Epidermal melanocyte (primary cell): ENCODE measurements at regions not wholly inside any gene's neighbourhood (a gene's known extent, or its start where the extent isn't known, plus 50 kb on each side); places are given as distances from the start of the nearest gene placed in this dataset.

Source experiments
- DNase-seq: peaks from one replicate; pipeline ENCODE4 v3.0.0; 2011; ENCODE audit warnings: low spot score; ENCODE audit not compliant: insufficient read length

DNA sequence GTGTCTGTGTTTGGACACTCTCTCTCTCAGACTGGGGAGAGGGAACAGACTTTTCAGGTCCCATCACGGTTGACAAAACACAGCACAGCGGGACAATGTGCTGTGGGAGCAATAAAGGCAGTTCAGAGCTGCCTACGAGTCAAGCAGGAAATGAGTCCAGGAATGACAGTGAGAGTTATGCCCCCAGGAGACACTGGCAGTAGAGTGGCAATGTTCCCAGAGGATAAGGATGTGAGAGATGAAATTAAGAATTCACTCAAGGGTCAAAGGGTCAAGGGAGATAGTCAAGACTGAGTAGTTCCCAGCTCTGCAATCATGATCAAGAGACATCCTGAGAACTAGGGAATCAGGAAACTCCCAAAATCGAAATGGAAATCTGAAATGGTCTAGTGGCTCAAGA lies 156.1 kb downstream of the LURAP1L start:
- no peak for DNase-seq

DNA sequence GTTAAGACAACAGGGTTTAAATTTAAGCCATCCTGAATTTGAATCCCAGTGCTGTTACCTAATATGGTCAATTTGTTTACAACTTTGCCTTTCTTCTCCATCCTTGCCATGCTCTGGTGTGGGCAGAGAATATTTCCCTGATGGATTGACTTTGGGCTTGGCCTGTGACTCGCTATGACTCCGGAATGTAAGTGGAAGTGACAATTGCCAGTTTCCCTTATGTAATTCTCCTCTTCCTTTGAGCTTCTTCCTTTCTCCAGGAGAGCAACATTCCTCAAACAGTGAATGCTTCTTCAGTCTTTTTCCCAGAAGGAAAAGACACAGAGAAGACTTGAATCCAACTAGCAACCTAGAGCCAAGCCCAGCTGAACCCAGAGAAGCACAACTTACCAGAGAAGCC lies 159.1 kb downstream of the LURAP1L start:
- no peak for DNase-seq

DNA sequence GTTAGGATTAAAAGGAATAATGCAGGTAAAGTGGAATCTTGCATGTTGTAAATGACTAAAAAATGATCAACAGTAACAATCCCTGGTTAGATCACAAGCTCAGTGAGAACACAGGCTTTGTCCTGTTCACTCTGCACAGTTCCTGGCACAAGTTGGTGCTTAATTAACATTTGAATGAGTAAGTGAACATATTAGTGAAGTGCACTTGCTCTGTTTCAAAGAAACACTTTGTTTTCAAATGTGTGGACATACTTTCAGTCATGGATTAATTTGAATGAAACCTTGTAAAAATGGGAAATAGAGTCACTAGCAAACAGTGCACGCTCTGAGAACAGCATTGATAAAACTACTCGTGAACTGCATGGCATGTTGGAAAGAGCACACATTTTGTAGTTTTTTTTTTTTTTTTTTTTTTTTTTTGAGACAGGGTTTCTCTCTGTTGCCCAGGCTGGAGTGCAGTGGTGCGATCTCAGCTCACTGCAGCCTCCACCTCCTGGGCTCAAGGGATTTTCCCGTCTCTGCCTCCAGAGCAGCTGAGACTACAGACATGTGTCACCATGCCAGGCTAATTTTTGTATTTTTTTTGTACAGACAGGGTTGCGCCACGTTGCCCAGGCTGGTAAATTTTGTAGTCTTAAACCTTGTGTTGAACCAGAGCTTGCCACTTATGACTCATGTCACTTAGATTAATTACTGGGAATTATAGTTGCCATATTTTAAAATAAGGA lies 159.9 kb downstream of the LURAP1L start:
- DNase-seq = no peak

DNA sequence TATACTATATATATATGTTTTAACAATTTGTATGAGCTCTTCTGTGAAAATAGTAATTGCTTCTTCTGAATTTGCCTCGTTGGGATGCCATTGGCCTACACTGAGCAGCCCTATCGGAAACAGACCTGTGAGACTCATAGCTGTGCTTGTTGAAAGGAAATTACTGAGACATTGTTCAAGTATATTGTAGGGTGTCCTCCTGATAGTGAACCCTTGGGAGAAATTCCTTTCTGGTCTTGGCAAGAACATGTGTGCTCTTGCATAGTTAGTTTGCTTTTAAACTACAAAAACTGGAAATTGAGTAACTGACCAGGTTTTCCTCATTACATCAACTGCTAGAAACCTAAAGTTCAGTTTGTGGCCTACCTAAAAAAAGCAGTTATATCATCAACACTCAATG lies 160.9 kb downstream of the LURAP1L start:
- DNase-seq = no peak

DNA sequence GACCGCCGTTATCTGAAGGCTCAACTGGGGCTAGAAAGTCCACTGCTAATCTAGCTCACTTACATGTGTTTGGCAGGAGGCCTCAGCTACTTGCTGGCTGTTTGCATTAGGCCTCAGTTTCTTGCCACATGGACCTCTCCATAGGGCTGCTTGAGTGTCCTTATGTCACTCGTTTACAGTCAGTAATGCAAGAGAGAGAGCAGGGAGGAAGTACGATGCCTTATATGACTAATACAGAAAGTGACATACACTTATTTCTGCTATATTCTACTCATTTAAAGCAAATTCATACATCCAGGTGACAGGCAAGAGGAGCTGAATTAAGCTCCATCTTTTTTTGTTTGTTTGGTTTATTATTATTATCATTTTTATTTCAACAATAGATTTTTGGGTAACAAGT lies 179.6 kb downstream of the LURAP1L start:
- DNase-seq = no peak

DNA sequence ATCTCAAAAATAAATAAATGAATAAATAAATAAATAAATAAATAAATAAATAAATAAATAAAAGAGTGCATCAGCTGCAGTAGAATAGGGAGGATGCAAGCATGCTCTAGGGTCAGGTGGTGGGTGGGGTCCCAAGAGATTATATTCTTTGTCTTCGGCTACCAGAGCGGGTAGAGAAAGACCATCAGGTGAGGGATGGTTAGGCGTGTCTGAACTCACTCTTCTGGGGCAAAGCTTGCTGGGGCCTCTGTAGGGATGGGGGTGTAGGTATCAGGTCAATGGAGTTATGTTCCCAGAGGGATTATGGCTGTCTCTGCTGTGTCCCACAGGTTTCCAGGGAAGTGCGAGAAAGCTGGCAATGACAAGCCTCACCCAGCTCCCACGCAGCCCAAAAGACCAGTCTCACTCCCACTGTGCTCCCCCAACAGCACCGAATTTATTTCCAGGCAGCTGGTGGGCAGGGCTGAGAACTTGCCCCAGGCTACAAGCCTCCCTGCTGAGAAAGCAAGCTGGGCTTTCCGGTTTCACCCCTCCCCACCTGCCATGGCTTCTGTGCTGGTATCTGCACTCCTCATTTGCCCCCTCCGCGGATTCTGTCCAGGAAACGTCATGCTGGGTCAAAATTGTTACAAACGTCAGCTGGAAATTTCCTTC lies 180.8 kb downstream of the LURAP1L start:
- no peak for DNase-seq

DNA sequence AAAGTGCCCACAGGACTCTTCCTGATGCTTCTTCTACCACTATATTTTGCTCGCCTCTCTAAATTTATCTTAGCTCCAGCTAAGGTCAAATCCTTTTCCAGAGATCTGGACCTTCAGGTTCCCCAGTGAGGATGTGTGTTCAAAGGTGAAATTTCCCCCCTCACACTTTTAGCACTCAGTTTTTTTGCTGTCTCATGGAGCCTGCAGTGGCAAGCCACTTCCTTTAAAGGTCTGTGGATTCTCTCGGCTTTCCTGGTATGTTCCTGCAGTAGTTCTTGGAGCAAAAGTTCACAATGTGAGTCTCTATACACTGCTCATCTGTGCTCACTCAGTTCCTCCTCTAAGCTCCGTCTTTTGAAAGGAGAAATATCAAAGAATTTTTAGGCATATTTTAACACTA lies 181.4 kb downstream of the LURAP1L start:
- no peak for DNase-seq

DNA sequence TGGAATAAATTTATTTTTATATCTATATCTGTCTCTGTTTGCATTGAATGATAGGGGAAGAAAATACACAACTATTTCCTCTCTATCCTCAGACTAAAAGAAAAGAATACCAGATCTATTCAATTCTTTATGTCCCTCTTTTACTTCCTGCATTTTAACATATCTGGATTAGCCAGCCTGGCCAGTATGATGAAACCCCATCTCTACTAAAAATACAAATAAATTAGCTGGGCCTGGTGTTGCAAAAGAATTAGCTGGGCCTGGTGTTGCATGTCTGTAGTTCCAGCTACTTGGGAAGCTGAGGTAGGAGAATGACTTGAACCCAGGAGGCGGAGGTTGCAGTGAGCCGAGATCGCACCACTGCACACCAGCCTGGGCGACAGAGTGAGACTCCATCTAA lies 182.0 kb downstream of the LURAP1L start:
- DNase-seq = no peak

DNA sequence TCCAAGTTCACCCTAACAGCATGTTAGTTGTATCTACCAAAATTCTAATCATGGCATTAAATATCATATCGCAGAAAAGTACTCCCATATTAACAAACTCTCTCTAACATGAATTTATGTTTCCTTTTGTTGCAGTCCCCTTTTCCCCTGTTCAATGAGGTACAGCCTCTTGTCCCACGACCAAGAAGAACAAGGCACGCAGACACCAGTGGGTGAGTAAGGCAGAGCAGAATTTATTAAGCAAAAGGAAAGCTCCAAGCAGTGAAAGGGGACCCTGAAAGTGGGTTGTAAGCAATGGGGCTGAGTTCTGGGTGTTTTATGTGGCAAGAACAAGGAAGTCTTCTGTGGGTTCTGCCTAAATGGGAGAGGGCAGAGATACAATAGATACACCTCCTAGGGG lies 183.5 kb downstream of the LURAP1L start:
- no peak for DNase-seq

DNA sequence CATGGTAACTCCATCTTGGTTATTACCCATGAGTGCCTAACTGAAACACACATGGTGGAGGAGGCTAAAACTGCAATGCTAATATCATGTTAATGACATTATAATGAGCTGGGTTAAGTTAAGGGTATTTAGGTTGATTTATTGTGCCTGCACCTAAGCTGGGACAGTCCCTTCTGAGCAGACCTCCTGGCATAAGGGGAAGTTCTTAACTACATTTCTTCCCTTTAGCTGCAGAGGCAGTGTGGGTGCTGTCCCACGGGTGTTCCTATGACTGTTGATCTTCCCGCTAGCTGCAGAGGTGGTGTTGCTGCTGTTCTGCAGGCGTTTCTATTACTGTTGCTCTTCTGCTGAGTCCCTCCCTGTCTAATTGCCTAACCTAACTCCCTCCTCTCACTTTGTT lies 183.9 kb downstream of the LURAP1L start:
- no peak for DNase-seq

DNA sequence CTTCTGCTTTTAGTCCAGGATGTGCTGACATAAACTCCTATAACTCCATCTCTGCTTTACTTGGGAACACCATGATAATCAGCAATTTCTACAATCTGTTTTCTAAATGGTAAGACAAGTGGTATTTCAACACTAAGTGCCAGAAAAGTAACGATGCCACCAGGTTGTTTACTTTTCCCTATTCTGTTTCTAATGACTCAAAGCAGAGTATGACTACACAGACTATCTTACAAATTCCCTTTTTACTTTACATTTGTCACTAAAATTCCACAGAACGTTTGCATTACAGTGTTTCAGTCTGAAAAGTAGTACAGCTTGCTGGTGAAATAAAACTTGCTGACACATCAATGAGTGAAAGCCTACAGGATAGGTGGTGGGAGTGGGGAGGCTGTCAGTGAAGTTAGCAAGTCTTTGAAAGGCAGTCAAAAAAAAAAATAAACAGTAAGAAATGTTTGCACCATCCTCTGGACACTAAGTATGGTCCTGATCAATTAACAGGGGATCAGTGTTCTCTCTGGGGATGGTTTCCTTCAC lies 186.5 kb downstream of the LURAP1L start:
- no peak for DNase-seq

DNA sequence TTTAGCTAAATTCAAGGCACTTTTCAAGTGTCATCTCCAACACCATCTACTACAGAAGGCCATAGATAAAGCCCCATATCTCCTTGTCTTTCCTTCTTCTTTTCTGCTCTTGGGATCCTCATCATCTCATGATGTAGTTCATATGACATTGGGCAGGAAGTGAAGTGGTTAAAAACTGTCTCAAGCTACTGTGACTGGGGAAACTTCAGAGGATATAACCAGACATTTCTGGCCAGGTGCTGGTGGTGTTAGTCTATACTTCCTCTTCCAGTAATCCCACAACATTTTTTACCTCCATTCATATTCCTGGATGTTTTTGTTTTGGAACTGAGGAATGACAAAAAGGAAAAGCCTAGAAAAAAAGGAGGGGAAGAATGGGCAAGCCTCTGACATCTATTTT lies 188.7 kb downstream of the LURAP1L start:
- no peak for DNase-seq

DNA sequence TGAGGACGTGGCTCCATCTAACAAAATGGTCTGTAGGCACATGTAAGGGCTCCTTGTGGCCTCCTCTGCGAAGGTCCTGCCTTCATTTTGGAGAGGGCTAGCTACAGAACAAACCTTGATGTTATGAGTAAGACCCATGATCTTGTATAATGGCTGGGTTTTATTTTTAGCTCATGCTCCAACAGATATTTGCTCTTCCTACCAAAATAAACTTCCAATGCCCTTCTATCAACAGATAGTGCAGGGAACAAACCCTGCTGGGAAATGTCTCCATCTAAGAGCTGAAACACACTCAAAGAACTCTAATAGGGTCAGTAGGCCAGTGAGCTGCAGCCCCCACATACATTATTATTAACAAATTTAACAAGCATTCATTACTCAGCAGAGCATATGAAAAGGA lies 189.5 kb downstream of the LURAP1L start:
- DNase-seq = no peak

DNA sequence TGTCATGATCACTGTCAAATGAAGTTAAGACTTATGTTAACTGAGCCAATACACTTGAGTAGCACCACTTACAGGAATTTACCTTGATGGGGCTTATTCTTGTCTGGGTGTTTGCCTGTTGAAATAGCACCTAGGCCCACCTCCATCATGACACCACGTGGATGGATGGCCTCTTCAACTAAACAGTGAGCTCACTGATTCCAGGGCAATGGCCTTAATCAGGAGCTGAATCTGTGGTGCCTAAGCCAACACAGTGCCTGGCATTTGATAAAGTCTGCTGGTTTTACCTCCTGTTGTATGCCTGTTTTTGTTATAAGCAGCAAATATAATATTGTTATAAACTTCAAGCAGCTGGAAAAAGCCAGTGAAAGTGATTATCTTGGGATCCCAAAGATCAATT lies 190.5 kb downstream of the LURAP1L start:
- no peak for DNase-seq

DNA sequence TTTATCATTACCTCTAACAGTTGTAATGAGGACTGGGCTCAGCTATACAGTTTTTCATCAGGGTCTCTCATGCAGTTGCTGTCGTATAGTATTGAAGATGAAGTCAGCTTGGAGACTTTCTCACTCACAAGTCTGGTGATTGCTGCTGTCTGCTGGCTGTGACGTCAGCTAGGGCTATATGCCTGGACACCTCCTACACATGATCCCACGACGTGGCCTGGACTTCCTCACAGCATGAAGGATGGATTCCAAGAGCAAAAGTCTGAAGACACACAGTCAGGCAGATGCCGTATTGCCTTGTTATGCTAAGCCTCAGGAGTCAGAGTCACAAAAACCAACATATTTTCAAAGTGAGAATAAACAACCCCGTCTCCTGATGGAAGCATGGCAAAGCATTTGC lies 193.3 kb downstream of the LURAP1L start:
- DNase-seq = no peak

DNA sequence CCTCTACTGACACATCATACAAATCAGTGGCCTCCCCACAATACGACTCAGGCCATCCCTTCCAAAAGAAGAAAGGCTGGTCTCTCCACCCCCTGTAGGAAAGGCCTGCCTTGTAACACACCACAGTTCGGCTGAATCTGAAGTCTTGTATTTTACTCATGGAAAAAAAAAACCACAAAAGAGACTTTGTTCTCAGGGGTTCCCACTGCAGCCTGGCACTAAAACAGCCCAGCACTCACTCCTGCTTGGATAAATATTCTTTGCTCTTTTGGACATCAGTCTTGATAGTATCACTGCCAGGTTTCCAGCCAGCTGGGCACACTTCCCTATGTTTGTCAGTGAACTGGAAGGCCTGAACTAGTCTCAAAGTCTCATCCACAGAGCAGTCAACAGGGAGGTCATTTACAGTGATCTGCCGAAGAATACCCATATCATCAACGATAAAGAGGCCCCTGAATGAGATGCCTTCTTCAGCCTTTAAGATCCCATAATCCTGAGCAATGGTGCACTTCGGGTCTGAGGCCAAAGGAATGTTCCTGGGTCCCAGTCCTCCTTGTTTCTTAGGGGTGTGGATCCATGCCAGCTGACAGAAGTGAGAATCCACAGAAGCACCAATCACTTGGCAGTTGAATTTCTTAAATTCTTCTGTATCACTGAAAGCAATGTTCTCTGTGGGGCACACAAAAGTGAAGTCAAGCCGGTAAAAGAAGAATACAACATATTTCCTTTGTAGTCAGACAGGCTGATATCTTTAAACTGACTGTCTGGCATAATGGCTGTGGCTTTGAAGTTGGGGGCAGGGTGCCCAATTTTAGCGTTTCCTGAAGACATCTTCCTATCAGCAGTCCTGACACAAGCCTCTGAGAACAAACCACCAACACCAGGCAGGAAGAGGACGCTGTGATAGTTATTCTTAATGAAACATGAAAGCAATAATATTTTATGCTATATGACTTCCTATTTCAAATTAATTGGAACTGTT lies 198.1 kb downstream of the LURAP1L start:
- DNase-seq = no peak

DNA sequence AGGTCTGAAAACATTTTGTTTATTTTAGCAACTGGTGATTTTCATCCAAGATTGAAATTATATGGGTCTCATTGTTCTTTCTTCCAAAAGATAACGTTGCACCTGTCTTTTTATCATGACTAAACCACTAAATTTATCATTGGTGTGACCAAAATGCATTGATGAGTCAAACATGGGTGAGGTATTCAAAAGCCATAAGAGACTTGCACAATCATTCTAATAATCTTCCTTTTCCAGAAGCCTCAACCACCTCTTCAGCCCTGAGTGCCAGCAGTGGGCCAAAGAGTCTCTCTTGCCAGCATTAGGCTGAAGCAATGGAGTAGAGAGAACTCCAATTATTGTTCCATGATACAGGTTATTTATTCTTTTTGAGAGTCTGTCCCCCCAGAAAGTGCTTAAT lies 198.9 kb downstream of the LURAP1L start:
- DNase-seq = no peak

DNA sequence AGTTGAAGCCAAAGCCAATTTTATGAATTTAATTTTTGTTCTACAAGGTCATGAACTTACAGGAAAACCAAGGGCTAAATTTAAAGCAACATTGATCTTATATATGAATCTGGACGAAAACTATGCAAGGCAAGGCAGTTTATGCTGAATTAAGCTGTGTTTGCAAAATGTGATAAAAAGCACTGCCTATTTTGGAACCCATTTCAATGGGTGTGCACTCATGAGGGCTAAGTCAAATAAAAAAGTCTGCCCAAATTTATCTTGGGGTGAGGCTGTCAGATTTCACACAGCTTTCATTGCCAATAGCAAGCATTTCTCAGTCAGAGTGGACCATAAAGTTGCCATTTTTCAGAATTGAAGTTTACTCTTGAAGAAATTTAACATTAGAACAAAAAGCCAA lies 199.9 kb downstream of the LURAP1L start:
- no peak for DNase-seq

DNA sequence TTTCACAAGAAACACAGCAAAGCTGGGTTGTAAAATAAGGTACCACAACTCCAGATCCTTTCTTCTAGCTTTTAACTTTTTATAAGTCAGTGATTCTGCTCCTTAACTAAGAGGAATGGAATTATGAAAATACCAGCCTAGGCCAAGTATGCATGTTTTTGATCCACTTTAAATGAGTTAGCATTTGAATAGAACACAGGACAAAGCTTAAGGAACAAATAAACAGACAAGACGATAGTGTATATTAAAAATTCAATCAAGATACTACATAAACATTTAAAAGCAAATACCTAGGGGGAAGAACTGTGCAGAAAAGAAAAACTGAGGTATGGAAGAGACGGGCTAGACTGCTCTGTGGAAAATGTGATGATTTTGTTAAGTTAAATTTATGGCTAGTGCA lies 200.7 kb downstream of the LURAP1L start:
- DNase-seq = no peak

DNA sequence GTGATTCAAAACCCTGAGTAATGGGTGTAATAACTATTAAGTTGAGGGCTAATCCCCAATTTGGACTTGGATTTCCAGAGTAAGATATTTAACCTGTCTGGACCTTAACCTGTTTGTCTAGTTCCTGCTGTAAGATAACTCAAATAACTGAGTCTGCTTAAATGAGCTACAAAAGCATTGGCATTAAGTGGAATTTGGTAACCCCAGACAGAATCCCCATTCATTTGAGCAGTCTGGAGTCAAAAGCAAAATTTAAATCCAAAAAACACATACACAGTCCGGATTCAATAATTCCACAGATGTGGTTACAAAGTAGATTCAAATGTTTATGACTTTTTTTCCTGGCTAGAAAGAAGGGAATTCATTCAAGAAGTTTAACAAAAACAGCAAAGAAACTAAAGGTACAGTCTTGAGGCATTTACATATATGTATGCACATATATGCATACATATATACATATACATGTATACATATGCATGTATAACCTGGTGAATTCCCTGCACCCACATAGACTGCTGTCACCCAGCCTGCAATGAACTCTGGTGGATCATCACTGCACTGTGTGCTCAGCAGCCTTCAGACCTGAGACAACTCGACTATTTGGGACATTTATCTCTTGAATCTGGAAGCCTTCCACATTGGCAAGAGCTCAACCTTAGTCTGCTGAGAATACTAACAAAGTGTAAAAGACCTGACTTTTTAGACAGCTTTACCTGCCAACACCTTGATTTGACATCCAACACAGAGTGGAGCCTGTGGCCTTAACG lies 205.4 kb downstream of the LURAP1L start:
- no peak for DNase-seq

DNA sequence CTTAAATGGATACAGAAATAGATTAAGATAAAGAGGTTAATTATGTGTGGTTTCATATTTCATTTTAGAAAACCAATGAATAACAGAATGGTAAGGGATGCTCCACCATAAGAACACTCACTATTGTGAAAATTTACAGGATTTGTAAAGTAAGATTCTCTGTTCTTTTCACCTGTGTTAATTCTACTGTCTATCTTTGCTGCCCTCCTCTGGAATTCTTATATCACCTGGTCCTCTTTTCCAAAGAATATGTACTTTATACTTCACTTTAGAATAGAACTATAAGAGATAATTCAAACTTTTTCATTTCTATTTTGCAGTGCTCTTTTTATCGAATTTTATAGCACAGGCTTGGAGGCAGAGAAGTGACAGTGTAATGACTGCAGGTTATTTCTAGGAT lies 213.4 kb downstream of the LURAP1L start:
- no peak for DNase-seq
